Suprapubic skin (tissue), 4 donors: ENCODE measurements at regions not wholly inside any gene's neighbourhood (a gene's known extent, or its start where the extent isn't known, plus 50 kb on each side); places are given as distances from the start of the nearest gene placed in this dataset.

Experiments
- EP300 ChIP-seq: sonication (generic); formaldehyde crosslinking; IDR thresholded peaks from one replicate; pipeline ENCODE4 v1.6.1; 2017; ENCODE audit warnings: antibody characterized with exemption
- POLR2A ChIP-seq, 2 donors: fragments of 450-650 bp; IDR thresholded peaks; one replicate each; pipeline ENCODE4 v1.6.1; 2017; ENCODE audit warnings: antibody characterized with exemption in 2 of 2, mild to moderate bottlenecking in 2 of 2, moderate library complexity in 2 of 2
- POLR2AphosphoS5 ChIP-seq, 3 donors: sonication (generic); formaldehyde crosslinking; IDR thresholded peaks; one replicate each; pipeline ENCODE4 v1.6.1; 2017; ENCODE audit warnings: antibody characterized with exemption in 3 of 3
- TF ChIP-seq, protein P1 (sequence below), 2 donors: fragments of 200-600 bp in 1 of 2; fragments of 450-650 bp in 1 of 2; sonication (generic) in 1 of 2; IDR thresholded peaks; one replicate each; pipeline ENCODE4 v1.5.1; 2016 to 2019; ENCODE audit warnings: antibody characterized with exemption in 2 of 2, mild to moderate bottlenecking in 1 of 2, moderate library complexity in 1 of 2

DNA sequence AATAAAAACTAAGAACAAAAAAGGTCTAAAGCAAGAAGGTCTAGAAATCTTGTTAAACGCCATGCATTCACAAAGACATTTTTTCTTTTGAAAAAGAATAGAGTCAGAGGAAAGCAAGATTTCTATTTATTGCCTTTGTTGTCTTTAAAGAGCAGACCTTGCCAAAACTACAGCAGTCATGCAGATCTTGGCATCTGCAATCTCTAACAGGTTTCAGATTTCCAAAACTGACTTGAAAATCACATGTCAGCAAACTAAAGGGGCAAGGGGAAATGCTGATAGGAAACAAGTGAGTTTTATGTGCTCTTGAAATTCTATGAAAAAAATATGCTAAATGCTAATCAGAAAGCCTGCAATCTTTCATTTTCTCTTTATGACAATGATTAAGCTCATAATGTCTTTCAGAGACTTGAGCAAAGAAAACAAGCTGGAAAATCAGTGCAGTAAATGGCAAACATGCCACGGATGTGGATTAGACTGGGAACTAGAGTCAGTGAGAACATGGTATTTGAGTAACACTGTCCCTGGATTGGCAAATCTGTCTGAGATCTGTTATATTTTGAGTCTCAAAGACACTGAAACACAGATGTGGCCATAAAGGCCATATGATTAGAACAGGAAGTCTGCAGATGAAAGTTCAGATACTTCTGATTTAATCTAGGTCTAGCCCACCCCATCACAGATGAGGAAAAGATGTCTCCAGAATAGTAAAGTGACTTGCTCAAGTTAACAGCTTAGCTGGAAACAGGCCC lies 361.4 kb upstream of the RPS23 start:
- TF ChIP-seq, protein P1, sequence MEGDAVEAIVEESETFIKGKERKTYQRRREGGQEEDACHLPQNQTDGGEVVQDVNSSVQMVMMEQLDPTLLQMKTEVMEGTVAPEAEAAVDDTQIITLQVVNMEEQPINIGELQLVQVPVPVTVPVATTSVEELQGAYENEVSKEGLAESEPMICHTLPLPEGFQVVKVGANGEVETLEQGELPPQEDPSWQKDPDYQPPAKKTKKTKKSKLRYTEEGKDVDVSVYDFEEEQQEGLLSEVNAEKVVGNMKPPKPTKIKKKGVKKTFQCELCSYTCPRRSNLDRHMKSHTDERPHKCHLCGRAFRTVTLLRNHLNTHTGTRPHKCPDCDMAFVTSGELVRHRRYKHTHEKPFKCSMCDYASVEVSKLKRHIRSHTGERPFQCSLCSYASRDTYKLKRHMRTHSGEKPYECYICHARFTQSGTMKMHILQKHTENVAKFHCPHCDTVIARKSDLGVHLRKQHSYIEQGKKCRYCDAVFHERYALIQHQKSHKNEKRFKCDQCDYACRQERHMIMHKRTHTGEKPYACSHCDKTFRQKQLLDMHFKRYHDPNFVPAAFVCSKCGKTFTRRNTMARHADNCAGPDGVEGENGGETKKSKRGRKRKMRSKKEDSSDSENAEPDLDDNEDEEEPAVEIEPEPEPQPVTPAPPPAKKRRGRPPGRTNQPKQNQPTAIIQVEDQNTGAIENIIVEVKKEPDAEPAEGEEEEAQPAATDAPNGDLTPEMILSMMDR (IDR thresholded peaks at IDR 0.05), result no peak
- TF ChIP-seq EP300 (no peak), POLR2A (IDR thresholded peaks at IDR 0.05) (no peak), POLR2AphosphoS5 (IDR thresholded peaks at IDR 0.05) (no peak)
